22Rv1 (cell line): ENCODE measurements at regions not wholly inside any gene's neighbourhood (a gene's known extent, or its start where the extent isn't known, plus 50 kb on each side); places are given as distances from the start of the nearest gene placed in this dataset.

Source experiments
- ZFX ChIP-seq: fragments of 450-650 bp; IDR thresholded peaks from 2 replicates; pipeline ENCODE4 v1.6.1; 2017; ENCODE audit warnings: antibody characterized with exemption, borderline replicate concordance
- TF ChIP-seq, protein P1 (sequence below): fragments of 450-650 bp; IDR thresholded peaks from 2 replicates; pipeline ENCODE4 v1.5.1; 2017; ENCODE audit warnings: mild to moderate bottlenecking

GRCh38 chr1:181221078-181221477, 132.6 kb downstream of the IER5 start:
- TF ChIP-seq, protein P1, sequence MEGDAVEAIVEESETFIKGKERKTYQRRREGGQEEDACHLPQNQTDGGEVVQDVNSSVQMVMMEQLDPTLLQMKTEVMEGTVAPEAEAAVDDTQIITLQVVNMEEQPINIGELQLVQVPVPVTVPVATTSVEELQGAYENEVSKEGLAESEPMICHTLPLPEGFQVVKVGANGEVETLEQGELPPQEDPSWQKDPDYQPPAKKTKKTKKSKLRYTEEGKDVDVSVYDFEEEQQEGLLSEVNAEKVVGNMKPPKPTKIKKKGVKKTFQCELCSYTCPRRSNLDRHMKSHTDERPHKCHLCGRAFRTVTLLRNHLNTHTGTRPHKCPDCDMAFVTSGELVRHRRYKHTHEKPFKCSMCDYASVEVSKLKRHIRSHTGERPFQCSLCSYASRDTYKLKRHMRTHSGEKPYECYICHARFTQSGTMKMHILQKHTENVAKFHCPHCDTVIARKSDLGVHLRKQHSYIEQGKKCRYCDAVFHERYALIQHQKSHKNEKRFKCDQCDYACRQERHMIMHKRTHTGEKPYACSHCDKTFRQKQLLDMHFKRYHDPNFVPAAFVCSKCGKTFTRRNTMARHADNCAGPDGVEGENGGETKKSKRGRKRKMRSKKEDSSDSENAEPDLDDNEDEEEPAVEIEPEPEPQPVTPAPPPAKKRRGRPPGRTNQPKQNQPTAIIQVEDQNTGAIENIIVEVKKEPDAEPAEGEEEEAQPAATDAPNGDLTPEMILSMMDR = no peak
- TF ChIP-seq ZFX = no peak
